ENCODE measurements at regions not wholly inside any gene's neighbourhood (a gene's known extent, or its start where the extent isn't known, plus 50 kb on each side); places are given as distances from the start of the nearest gene placed in this dataset.

DNA sequence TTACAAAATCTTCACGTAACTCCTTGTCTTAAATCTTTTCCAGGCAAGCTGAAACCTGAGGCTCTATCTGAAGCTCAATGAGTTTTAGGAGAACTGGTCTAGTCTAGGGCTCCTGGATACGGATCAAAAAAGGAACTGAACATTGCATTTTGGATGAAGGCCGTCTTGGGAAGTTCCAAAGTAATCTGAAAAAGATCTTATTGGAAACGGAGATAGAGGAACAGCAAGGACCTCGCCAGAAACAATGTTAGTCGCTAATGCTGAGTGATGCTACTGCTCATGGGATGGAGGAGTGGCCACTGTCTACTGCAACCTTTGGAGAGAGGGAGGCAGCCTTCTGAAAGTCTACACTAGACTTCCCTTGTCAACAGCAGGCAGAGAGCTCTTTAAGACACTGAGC is 91.4 kb upstream of the ATXN1 start:
- DNase-seq (ENCODE audit: low read depth), result no peak

DNA sequence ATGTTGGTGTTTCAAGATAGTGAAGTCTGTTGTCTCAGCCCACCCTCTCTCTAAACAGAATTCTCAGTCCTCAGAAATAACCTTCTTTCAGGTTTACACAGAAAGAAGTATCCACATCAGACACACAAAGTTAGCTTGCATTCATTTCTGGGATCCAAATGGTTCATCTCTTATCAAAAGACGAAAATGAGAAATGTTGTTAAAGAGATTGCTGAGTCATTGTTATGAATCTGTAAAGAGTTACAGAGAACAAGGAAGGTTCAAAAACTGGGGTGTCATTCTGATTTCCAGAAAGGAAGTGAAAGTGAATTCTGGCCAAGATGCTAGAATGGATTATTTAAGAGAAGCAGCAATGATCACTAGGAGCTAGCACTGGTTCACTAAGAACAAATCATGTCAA is 90.5 kb upstream of the ATXN1 start:
- DNase-seq (ENCODE audit: low read depth), result no peak

DNA sequence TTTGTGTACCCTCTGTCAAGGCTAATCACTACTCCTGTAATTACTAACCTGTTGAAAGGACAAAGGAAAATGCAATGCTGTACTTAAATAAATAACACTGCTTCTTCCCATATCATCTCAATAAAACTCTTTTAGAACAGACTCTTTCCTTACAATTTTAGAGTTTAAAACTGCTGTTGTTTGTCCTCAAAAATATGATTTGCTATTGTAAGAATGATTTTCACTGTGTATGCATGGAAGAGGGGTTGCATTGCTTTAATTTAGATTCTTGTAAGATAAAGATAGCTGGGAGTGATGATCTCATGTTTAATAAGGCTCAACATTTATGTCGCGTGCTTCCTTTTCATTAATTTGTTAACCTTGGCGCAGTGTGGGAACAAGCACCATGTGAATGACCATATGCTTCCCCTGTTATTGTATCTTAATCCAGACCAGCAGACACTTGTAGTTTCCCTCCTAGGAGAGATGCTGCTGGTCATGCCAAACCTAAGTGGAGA is 89.8 kb upstream of the ATXN1 start:
- DNase-seq (ENCODE audit: low read depth), result no peak

DNA sequence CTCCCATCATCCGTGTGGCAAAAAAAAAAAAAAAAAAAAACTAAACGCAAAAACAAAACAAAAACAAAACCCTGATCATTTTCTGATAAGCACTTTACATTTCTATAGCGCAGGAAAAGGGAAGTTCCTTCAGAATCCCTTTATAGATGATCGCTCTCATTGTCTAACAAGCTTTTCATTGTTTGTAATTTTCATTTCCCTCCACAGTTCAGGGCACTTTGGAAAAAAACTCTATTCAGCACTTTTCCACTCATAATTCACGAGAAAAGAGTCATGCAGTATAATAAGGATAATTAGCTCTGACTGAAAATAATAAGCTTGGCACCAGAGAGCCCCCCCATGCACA is 89.4 kb upstream of the ATXN1 start:
- no peak for DNase-seq (ENCODE audit: low read depth)

DNA sequence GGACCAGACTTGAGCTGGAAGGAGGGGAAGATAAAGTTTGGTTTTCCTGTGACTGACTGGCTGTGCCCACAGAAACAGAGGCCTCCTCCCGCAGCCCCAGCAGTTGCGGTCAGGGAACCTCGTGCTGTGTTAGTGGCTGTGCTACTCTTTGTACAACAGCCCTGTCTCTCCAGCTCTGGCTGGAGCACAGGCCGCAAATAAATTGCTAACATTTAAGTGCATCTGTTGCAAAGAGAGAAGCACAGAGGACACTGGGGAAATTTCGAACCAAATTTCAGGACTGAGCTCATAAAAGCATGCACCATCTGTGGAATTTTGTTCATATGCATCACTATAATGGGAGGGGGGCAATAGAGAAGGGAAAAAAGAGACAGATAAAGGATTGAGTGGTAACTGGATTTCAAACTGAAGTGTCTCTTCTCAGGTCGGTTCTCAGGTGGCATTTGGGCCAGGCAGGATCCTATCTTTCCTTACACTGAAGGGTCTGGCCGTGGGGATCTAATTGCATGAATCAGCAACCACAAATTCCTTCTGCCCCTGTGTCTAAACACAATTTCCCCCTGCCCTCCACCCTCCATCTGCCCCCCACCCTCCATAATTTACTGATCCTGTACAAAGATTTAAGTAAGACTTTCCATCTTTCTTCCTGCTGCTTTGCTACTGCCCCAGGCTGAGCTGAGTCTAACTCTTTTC is 88.9 kb upstream of the ATXN1 start:
- DNase-seq (ENCODE audit: low read depth), result no peak

DNA sequence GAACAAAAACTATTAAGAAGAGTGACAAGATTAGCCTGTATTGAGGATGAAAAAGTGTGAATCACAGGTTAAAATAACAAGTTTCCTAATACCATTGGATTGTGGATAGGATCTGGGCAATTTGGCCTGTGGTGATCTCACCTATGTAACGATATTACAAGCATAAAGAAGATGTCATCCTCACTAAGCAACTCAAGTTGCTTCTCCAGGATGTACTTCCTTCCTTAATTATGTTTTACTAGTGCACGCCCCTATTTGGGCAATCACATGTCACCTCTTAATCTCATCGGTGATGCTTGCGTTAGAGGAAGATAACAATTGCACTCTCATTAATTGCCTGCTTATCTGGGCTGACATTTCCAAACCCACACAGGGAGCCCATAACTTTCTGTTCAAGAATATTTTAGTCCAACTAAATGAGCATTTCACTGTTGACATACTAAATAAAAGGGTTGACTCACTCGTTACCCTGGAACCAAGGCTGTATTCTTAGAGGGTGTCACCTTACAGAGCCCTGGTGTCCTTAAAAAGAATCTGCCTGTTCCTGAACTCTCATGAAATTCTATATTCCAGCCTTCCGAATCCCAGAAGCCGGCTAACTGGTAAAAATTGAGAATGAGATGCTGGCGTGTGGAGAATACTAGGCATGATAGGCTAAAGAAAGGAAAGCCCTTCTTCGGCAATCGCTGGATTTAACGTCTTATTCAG is 88.2 kb upstream of the ATXN1 start:
- peak; percentile 17 for DNase-seq (ENCODE audit: low read depth)

DNA sequence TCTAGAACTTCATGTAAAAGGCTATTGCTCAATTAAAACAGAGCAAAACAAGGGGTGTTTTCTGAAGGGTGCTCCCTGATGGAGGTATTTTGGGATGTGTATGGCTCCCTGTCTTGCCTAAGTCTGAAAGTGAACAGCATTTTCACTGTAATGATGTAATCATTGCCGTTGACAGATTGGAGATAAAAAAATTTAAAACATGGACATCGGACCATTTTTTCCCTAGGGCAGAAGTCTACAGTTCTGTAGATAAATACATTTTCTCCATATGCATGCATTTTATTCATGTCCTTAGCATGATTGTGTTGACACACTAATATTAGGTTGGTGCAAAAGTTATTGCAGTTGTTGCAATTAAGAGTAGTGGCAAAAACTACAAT is 85.1 kb upstream of the ATXN1 start:
- no peak for DNase-seq (ENCODE audit: low read depth)

DNA sequence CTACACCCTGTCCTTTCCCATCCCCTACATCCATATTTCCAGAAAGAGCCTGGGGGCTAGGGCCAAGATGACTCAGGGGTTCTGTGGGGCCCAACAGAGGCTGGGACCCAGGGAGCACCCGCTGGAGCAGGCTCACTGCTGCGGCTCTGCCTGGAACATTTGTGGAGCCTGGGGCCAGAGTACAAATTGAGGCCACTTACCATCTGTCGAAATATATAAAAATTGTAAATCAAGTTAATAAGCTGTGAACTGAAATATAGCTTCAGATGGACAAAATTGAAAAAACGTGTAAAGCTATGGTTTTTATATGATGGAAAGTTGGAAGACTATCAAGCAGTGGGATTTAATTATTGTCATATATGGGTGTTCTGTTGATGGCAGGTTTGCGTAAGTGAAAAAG is 82.9 kb upstream of the ATXN1 start:
- DNase-seq (ENCODE audit: low read depth), result no peak

DNA sequence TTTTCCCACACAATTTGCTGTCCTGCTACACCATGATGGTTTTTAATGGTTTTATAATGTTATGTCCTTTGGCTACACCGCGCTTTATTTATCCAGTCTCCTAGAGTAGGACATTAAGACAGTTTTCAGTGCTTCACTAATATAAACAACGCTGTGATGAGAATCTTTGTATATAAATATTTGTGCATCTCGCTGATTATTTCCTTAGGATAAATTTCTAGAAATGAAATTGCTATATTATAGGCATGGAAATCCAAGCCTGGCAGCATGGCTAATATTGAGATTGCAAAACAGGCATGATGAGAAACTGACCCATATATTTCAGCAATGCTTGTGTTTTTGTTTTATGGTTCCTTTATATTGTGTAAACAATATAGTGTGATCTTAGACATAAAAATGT is 81.4 kb upstream of the ATXN1 start:
- no peak for DNase-seq (ENCODE audit: low read depth)

DNA sequence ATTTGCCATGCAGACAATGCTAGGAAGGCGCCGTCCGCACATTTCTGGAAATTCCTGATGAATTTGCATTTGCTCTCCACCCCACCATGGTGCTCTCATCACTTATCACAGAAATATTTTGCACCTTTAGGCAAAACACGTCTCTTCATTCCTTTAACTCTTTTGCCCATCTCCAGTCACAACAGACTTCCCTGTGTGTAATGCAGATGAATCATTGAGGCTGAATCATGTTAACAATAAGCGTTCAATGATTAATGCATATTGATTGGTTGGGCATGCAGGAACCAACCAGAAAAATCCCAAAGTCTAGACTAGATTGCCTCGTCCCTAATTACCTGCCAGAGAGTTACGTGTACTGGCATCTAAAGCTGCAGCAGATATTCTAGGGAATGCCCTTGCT is 80.0 kb upstream of the ATXN1 start:
- DNase-seq (ENCODE audit: low read depth), result no peak

DNA sequence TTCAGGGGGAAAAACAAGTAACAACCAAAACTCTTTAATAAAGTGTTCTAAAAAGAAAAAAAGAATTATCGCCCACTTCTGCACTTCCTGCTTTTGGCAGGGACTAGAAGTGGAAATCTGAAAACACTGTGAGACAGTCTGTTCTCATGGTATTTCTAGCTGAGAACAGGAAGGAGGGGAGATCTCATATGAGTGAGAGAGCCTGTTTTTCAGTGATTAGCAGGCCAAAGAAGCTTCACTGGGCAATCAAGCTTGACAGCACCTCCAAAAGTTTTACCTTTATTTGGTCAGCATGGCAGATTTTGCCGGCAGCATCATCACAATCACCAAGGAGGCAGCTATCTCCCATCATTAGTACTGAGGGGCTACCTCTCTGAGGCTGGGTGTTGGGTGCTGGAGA is 79.5 kb upstream of the ATXN1 start:
- no peak for DNase-seq (ENCODE audit: low read depth)

DNA sequence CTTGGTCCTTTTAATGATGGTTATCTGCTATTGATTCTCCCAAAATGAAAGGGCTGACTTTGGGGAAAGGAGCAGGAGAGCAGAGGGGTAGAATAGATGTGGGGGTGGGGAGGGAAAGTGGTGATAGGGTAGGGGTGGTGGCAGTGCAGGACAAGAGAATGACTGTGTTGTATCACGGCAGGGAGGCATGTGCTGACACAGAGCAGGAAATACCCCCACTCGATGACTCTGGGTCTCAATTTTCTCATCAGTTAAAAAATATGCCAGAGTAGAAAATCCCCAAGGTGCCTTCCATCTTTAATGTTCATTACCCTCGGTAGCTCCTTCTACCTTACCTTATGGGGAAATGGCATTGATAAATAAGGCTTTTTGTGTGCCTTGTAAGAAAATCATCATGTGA is 79.0 kb upstream of the ATXN1 start:
- no peak for DNase-seq (ENCODE audit: low read depth)

DNA sequence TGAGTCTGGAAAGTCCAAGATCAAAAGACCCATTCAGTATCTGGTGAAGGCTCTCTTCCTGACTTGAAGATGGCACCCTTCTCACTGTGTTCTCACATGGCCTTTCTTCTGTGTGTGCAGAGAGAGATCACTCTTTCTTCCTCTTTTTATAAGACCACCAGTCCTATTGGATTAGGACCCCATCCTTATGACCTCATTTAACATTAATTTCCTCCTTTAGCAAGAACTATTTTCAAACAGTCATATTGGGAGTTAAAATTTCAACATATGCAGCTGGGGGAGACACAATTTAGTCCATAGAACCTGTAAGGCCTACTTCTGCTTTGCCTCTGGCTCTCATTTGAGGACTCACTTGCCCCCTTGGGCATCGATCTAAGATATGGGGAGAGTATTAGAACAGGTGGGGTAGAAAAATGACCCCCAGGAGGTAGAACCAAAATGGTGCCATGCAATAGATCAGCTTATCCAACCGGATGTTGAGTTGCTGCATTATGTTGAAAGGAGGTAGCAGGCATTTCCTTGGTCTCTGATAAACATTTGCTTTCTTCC is 78.4 kb upstream of the ATXN1 start:
- no peak for DNase-seq (ENCODE audit: low read depth)

DNA sequence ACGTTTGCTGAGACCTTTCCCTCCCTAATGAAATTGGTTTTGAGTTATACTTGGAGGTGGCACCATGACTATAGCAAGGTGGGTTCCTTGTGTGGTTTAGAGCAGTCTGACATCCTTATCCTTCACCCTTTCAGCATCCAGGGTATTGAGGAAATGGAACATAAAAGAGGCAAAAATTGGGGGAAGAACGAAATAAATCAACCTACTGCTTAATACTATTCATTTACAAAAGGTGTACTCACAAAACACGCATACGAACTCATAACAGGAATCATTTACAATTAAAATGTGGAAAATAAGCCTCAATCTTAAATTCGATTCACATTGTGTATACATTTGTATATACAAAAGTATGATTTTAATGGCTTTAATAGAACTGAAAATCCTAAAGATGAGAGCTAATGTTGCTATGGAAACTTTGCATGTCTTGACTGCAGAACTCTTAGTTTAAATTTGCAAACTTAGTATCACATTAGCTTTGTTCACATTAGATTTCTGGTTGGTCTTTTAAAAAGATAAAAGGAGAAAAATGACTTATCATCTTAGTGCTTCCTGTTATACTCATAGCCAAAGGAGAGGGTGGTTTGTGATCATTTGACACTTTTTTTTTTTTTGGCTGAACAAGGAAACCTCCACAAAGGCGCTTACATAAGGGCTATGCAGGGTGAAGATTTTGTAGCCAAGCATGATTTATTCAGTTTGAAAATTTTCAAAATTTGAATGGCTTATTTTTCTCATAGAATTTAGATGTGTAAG is 76.1 kb upstream of the ATXN1 start:
- no peak for DNase-seq (ENCODE audit: low read depth)

DNA sequence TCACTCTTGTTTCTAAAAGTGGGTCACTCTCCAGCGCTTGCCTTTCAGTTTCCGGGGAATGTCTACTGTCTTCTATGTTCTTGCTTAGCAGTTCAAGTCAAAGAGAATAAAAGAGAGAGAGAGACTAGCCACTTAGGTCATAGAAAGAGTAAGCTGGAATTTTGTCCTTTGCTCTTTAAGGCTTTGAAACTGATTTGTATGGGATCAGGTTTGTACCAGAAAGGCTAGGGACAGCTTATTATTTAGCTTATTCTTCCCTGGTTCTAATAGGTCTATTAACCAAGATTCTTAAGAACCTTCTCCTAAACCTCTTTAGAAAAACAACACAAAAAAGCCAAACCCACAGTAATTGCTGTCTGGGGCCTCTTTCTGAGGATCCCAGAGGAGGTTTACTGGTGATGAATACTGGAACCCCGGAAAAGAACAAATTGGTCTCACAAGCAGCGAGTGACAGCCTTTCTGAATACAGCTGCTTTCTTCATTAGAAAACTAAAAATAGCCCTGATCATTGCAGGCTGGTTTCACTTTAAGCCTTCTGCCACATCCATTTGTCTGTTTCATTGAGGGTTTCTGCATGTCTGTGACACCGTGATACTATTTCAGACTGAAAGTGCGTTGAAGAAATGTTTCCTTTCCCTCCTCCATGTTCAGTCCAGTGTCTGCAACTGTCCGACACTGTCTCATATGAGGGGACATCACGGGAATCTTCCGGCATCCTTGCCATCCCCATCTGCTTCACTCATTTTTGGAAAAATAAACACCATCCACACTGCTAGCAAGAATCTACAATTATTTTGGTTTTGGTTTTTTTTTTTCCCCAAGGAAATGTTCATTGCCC is 75.1 kb upstream of the ATXN1 start:
- DNase-seq (ENCODE audit: low read depth), result no peak

DNA sequence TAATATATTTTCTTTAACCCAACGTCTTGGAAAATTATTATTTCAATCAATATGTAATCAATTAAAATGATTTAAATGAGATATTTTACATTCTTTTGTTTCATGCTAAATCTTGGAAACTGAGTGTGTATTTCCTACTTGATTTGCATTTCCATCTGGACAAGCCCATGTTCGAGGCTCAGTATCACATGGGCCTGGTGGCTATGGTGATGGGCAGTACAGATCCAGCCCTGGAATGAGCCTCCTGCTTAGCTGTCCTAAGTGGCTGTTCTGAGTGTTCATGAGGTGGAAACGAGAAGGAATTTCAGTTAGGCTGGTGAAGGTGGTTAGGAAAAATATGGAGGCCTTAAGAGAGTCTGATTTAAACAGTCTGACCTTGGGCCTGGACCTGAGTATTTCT is 73.0 kb upstream of the ATXN1 start:
- DNase-seq (ENCODE audit: low read depth), result no peak

DNA sequence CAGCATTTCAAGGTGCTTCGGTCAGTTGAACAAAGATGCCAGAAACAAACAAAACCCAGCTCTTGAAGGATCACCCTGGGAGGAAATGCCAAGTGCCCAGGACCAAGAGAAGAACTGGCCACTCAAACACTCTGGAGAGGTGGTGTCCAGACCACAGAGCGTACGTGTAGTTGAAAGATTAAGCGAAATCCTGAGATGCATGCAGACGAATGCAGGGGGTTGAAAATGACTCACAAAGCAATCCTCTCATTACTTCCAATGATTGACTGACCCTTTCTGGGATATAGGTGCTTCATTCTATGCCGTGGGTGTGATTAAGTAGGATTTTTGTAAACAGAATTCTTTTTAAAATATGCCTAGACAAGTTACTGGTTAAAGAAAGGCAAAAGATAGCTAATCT is 71.5 kb upstream of the ATXN1 start:
- no peak for DNase-seq (ENCODE audit: low read depth)

DNA sequence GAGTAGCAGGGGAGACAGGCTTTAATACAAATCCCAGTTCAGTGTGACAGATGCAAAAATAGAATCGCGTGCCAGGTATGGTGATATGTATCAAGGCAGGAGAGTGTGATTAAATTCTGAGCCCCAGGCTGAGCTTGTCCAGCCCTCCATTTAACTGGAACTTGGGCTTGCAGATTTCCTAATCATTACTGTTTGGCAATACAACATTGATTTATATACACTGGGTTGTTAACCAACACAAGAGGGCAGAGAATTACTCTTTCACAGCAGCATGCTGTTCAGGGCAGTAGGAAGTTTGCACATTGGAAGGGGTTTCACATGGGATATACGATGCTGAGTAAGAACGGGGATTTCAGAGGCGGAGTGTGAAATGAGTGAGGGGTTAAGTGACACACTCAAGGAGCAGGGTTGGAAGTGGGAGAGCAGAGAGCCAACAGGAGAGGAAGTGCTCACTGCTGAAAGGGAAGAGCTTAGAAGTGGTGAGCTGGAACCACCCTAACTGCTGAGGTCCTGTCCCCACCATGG is 70.8 kb upstream of the ATXN1 start:
- no peak for DNase-seq (ENCODE audit: low read depth)

DNA sequence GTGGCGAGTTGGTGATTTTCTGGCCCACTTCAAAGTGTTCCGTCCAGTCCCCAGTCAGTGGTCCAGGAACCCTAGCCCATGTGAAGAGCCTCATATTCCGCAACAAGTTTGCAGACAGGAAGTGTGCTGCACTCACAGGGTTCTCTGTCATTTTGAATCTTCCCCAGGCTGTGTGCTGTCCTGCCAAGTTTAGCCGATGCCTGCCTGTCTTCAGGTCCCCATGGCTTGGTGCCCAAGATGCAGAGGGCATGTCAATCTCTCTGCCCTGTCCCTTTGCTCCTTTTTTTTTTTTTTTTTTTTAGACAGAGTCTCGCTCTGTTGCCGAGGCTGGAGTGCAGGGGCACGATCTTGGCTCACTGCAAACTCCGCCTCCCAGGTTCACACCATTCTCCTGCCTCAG is 69.9 kb upstream of the ATXN1 start:
- no peak for DNase-seq (ENCODE audit: low read depth)

DNA sequence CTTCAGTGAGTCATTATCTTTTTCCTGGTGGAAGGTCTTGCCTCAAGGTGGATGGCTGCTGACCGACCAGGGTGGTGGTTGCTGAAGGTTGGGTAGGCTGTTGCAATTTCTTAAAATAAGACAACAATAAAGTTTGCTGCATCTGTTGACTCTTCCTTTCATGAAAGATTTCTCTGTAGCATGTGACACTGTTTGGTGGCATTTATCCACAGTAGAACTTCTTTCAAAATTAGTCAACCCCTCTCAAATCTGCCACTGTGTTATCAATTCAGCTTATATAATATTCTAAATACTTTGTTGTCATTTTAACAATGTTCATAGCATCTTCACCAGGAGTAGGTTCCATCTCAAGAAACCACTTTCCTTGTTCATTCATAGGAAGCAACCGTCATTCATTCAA is 66.8 kb upstream of the ATXN1 start:
- no peak for DNase-seq (ENCODE audit: low read depth)

DNA sequence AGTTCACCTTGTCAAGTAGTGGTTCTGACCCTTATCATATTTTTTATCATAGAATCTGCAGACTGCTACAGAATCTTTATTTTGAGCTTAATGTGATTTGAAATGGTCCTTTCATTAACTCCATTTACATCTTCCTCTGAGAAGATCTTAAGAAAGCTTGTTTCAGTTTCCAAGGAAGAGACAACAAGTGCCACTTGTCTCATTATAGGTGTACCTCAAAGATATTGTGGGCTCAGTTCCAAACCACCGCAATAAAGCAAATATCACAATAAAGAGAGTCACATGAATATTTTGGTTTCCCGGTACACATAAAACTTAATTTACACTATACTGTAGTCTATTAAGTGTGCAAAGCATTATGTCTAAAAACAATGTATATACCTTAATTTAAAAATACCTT is 66.4 kb upstream of the ATXN1 start:
- DNase-seq (ENCODE audit: low read depth), result no peak

DNA sequence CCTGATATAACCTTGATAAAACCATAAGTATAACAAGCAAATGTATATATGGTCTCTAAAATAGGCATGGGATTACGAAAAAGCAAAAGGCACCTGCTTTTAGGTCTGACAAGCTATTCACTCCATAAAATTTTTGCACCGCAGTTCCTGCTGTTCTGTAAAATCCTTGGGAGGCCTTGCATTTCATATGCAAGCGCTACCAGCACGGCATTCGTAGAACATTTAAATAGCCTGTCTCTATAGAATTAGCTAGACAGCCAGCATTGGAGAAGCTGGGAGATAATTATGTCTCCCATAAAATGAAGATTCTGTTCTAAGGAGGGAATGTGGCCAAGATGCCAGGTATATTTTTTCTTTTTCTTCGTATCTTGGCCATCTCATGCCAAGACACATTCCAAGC is 64.5 kb upstream of the ATXN1 start:
- DNase-seq (ENCODE audit: low read depth), result no peak

All from renal cortical epithelial cell (primary cell).